Heart left ventricle (tissue), 13 donors: ENCODE measurements at regions not wholly inside any gene's neighbourhood (a gene's known extent, or its start where the extent isn't known, plus 50 kb on each side); places are given as distances from the start of the nearest gene placed in this dataset.

Experiments
- CTCF ChIP-seq, 12 donors: fragments of 200-600 bp; sonication (generic) in 4 of 12; IDR thresholded peaks; one replicate each; pipeline versions ENCODE4 v1.5.0 to v1.8.0; 2018 to 2022; ENCODE audit warnings: antibody characterized with exemption in 12 of 12, mild to moderate bottlenecking in 5 of 12
- POLR2A ChIP-seq, 2 donors: fragments of 450-650 bp; IDR thresholded peaks; one replicate each; pipeline ENCODE4 v1.6.1; 2017; ENCODE audit warnings: antibody characterized with exemption in 2 of 2, mild to moderate bottlenecking in 2 of 2, moderate library complexity in 2 of 2
- donor health status: ischemic (EF 13 %, LVEDD 7.1; RV severe dilation, severe dysfunction).
- donor health status: DM: no; HTN: yes; CAD: no.
- donor health status: DM: no; HTN: no; CAD: no.
- donor health status: ischemic (EF 25% LVEDD 6.9; RV normal size, moderate dysfunction).
- donor health status: ischemic (EF 25% LVEDD 5.7; RV mildly dilated, moderate dysfunction).
- donor health status: ischemic (EF 35%, LVEDD 5.7; RV mildly dilated, moderate dysfunction).
- donor health status: nonischemic (EF 11% LVEDD 7.7; RV severe dilation, severe dysfunction).
- donor health status: DM: yes; HTN: yes; CAD: no.
- donor health status: PGD.
- donor health status: ischemic (EF 29% LVEDD 5.4; RV normal size, mild dysfunction).
- donor health status: nonischemic (EF 23%, LVEDD 6.1; RV moderate dilation, normal function).

DNA sequence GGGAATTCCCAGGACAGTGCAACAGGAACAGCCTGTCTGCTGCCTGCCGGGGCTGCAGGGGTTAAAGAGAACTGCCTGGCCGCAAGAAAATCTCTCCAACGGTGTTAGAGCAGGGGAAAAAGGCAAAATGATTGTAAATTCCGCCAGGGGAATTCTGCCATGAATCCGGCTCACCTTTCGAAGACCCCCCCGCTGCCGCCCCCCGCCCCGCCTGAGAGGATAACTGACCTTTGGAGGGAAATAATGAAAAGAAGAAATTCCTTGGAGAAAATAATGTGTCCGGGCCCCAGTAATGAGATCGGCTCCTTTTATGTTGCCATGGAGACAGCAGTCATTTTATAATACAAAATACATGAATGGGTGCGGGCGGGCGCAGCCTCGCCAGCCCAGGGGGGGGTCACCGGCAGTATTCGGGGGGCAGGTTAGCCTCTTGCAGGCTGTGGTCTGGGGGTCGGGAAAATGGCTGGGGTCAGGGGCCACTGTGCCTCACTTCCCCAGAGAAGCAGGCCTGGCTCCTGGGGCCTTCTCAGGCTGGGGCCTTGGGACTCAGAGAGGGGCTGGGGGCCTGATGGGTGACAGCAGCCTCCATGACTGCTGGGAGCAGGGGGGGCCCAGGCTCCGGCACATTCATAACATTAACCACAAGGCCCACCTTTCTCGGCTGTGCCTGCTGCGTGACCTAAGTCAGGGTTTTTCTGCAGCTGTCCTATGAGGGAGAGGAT is 228.1 kb downstream of the MN1 start:
- TF ChIP-seq CTCF (IDR thresholded peaks at IDR 0.05) (no peak), POLR2A (IDR thresholded peaks at IDR 0.05) (no peak)
